HG03457 (cell line): ENCODE measurements at regions not wholly inside any gene's neighbourhood (a gene's known extent, or its start where the extent isn't known, plus 50 kb on each side); places are given as distances from the start of the nearest gene placed in this dataset.

Experiments
- ATAC-seq: cut with Tn5 transposase; IDR thresholded peaks from one replicate; pipeline ENCODE4 v1.9.1; 2021; ENCODE audit warnings: moderate number of reproducible peaks; ENCODE audit not compliant: unreplicated experiment

- ATAC-seq, result no peak
Measured at GRCh38 chr2:136062066-136062837, 55.7 kb downstream of the CXCR4 start.

- ATAC-seq, result no peak
Measured at GRCh38 chr2:136060416-136060815, 57.5 kb downstream of the CXCR4 start.

- peak; percentile 60 for ATAC-seq
Measured at GRCh38 chr2:136059036-136059472, 58.9 kb downstream of the CXCR4 start.

GRCh38 chr2:136058262-136058661 is 59.7 kb downstream of the CXCR4 start:
- ATAC-seq, result no peak

GRCh38 chr2:136057802-136058140 is 60.2 kb downstream of the CXCR4 start:
- ATAC-seq, result no peak

- no peak for ATAC-seq
Measured at GRCh38 chr2:136057023-136057801, 60.7 kb downstream of the CXCR4 start.

- peak; percentile 32 for ATAC-seq
Measured at GRCh38 chr2:136055929-136056688, 61.8 kb downstream of the CXCR4 start.

GRCh38 chr2:136054856-136055255 is 63.1 kb downstream of the CXCR4 start:
- ATAC-seq, result no peak

GRCh38 chr2:136052369-136053362 is 65.3 kb downstream of the CXCR4 start:
- ATAC-seq, result no peak

GRCh38 chr2:136051725-136052048 is 66.3 kb upstream of the DARS1 start:
- no peak for ATAC-seq

GRCh38 chr2:136051001-136051724 is 65.7 kb upstream of the DARS1 start:
- no peak for ATAC-seq

- no peak for ATAC-seq
Measured at GRCh38 chr2:136049991-136050920, 64.8 kb upstream of the DARS1 start.

- no peak for ATAC-seq
Measured at GRCh38 chr2:136049011-136049742, 63.8 kb upstream of the DARS1 start.

- ATAC-seq, result no peak
Measured at GRCh38 chr2:136045835-136046570, 60.6 kb upstream of the DARS1 start.

- ATAC-seq, result no peak
Measured at GRCh38 chr2:136045344-136045743, 59.9 kb upstream of the DARS1 start.
